Lower leg skin (tissue), 4 donors: ENCODE measurements at regions not wholly inside any gene's neighbourhood (a gene's known extent, or its start where the extent isn't known, plus 50 kb on each side); places are given as distances from the start of the nearest gene placed in this dataset.
A peak's percentile ranks its signal among the peaks of the same experiment; 100 is the strongest.

Experiments used
- DNase-seq, 2 donors: peaks; one replicate each; pipeline ENCODE4 v3.0.0-alpha.2; 2019; ENCODE audit warnings: low spot score in 2 of 2
- H3K4me3 ChIP-seq: fragments of 200-600 bp; sonication (generic); 2 replicates; pipeline ENCODE4 v1.5.1; 2017; ENCODE audit warnings: mild to moderate bottlenecking, low read depth; ENCODE audit not compliant: poor library complexity, severe bottlenecking
- CTCF ChIP-seq, 3 donors: fragments of 450-650 bp; IDR thresholded peaks; one replicate each; pipeline ENCODE4 v1.5.1; 2016; ENCODE audit warnings: antibody characterized with exemption in 3 of 3, mild to moderate bottlenecking in 3 of 3, moderate library complexity in 2 of 3
- POLR2A ChIP-seq, 2 donors: fragments of 450-650 bp; IDR thresholded peaks; one replicate each; pipeline ENCODE4 v1.6.1; 2016 to 2017; ENCODE audit warnings: antibody characterized with exemption in 2 of 2, mild to moderate bottlenecking in 1 of 2, moderate library complexity in 1 of 2
- WGBS, 2 donors: methylation state at CpG; one replicate each; pipeline ENCODE4 v1.1.5; 2018; 5-methylcytosine and 5-hydroxymethylcytosine counted together
- intact Hi-C: fragments of 100-400 bp; cut with DNase I; formaldehyde crosslinking; loops from one replicate; pipeline ENCODE4 v1.15.0; 2023; ENCODE audit warnings: low total_unique reads

GRCh38 chr5:143498821-143499220, 95.3 kb upstream of the NR3C1 start:
- intact Hi-C loops: no loop called here
- no peak overlapping the region for H3K4me3 ChIP-seq
- DNase-seq: no peak
- TF ChIP-seq CTCF (IDR thresholded peaks at IDR 0.05) (no peak), POLR2A (IDR thresholded peaks at IDR 0.05) (no peak)

GRCh38 chr5:143497749-143498148, 94.3 kb upstream of the NR3C1 start:
- intact Hi-C loops: no loop called here
- no peak for DNase-seq
- TF ChIP-seq CTCF (IDR thresholded peaks at IDR 0.05) (no peak), POLR2A (IDR thresholded peaks at IDR 0.05) (no peak)
- H3K4me3 ChIP-seq: no peak overlapping the region

GRCh38 chr5:143496943-143497342, 93.5 kb upstream of the NR3C1 start:
- no peak for DNase-seq
- no peak for TF ChIP-seq POLR2A (IDR thresholded peaks at IDR 0.05)
- no peak for TF ChIP-seq CTCF (IDR thresholded peaks at IDR 0.05)
- H3K4me3 ChIP-seq: no peak overlapping the region
- WGBS, 2 donors: 83 to 90% methylated on average over 2 of the region's 2 CpGs
- intact Hi-C loops: no loop called here

GRCh38 chr5:143495821-143496275, 92.4 kb upstream of the NR3C1 start:
- intact Hi-C loops: no loop called here

GRCh38 chr5:143495110-143495509, 91.6 kb upstream of the NR3C1 start:
- 47 to 50% methylated on average over 2 of the region's 2 CpGs for WGBS, 2 donors
- no peak for TF ChIP-seq POLR2A (IDR thresholded peaks at IDR 0.05)
- TF ChIP-seq CTCF (IDR thresholded peaks at IDR 0.05): no peak
- H3K4me3 ChIP-seq: no peak overlapping the region
- intact Hi-C loops: no loop called here
- DNase-seq: no peak

More at GRCh38 chr5:143495821-143496275, 92.4 kb upstream of the NR3C1 start:
- no peak for TF ChIP-seq CTCF (IDR thresholded peaks at IDR 0.05)
- no peak for TF ChIP-seq POLR2A (IDR thresholded peaks at IDR 0.05)
- 9 to 10% methylated on average over 2 of the region's 2 CpGs for WGBS, 2 donors
- no peak overlapping the region for H3K4me3 ChIP-seq
- peak in 1 of 2 donors; percentile 42 for DNase-seq

- no peak for DNase-seq
- H3K4me3 ChIP-seq: no peak overlapping the region
- intact Hi-C loops: no loop called here
- 50 to 52% methylated on average over 1 of the region's 1 CpG for WGBS, 2 donors
- no peak for TF ChIP-seq POLR2A (IDR thresholded peaks at IDR 0.05)
- no peak for TF ChIP-seq CTCF (IDR thresholded peaks at IDR 0.05)
Observed at GRCh38 chr5:143494595-143494994, 91.1 kb upstream of the NR3C1 start.
